GM18508 (cell line): ENCODE measurements at regions not wholly inside any gene's neighbourhood (a gene's known extent, or its start where the extent isn't known, plus 50 kb on each side); places are given as distances from the start of the nearest gene placed in this dataset.

Source experiments
- ATAC-seq: cut with Tn5 transposase; IDR thresholded peaks from one replicate; pipeline ENCODE4 v1.9.1; 2021; ENCODE audit warnings: moderate number of reproducible peaks; ENCODE audit not compliant: insufficient read depth, unreplicated experiment

DNA sequence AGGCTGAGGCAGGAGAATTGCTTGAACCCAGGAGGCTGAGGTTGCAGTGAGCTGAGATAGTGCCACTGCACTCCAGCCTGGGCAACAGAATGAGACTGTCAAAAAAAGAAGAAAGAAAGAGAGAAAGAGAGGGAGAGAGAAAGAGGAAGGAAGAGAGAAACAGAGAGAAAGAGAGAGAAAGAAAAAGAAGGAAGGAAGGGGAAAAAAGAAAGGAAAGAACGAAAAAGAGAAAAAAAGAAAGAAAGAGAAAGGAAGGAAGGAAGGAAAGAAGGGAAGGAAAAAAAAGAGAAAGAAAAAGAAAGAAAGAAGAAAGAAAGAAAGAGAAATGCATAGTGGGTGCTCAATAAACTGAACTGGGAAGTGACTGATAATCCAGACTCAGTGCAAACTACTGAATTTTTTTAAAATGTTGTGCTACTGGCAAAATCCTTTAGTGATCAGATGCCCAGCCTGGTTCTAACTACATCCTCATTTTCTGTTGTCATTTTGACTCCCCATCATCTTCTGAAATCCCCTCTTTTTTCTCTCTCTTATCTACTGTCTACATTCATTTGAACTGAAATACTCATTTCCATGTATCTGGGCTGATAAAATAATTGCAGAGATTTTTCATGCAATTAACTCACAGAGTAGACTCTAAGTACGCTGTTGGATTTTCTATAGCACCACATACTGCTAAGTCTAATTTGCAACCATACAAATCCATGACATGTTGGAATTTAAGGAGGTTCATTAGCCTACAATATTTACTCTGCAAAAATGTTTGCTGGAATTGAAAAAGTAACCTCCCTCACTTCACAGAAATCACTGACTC lies 85.3 kb upstream of the HIVEP1 start:
- ATAC-seq, result no peak

DNA sequence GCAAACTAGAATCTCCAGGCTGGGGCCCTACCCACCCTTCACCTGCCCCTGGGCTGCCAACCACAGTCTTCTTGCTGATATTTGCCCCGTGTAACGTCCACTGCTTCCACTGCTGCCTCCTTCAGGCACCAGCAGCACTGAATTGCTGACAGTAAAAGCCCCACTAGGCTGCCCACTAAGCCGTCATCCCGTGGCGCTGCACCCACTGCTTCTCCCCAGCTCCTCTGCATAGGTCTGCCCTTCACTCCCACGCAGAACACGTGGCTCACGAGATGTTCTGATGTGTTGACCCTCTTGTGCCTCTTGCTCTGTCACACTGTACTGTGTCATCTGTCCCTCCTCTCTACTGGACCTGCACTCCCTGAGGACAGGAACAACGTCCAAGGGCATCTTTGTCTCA lies 86.3 kb upstream of the HIVEP1 start:
- no peak for ATAC-seq

DNA sequence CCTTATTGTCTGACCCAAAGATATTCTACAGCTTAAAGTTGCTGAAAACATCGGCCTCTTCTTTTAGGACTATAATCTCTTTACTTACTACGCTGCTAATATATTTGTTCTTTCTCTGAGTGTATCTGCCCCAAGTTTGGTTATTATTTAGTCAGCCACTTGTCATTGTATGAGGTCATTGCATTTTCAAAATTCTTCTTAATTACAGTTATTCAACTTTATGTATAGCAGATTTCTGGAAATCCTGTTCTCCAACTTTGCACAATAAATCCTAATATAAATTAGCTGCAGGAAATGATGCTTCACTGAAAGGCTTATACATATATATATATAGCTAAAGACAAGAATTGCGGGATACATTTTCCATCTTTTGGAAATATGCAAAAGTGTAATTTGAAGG lies 88.5 kb upstream of the HIVEP1 start:
- ATAC-seq, result no peak

DNA sequence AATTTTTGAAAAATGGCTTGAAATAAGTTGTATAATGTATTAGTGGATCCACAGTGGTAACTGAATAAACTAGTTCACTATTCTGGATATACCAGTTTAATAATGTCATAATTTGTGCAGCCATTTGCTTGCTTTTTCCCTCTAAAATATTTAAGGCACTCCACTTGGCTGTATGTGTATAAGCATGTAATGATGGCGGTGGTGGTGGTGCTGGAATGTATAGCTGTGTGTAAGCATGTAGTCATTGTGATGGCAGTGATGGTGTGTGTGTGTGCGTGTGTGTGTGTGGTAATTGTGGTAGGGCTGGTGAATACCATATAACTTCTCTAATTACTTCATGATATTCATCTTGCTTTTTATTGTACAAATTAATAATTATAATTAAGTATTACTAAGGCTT lies 89.2 kb upstream of the HIVEP1 start:
- ATAC-seq, result no peak

DNA sequence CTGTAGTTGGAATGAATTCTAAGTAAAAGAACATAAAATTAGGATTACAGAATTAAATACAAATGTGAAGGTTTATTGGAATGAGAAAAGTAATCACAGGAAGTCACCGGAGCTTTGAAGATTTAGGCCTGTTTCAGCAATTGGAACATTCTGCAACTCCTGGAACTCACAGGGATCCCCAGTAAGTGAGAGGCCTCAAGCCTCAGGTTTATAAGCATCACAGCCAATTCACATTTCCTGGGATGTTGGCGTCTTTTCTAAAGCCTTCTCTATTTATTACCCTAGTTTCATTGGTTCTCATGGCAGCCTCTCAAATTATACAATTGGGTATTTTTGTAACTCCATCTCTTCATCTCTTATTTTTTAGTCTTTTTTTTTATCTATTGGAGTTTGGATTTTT lies 90.4 kb upstream of the HIVEP1 start:
- ATAC-seq, result no peak

DNA sequence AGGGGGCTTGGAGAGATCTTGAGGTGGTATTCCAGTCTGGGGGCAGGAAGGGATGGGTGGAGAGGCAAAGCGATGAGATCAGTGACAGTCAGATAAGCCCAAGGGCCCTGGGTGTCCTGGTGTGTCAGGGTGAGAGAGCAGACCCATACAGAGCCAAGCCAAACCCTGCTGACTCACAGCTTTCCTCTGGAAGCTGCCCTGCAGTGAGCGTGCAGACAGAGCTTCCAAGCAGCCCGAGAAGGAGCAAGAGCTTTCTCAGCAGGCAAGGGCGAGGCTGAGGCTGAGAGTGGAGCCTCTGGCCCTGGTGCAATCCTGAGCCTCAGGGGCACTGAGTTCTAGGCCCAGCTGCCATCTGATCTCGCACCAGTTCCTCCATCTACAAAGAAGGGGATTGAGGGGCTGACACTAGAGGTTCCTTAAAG lies 91.1 kb upstream of the HIVEP1 start:
- ATAC-seq, result no peak

DNA sequence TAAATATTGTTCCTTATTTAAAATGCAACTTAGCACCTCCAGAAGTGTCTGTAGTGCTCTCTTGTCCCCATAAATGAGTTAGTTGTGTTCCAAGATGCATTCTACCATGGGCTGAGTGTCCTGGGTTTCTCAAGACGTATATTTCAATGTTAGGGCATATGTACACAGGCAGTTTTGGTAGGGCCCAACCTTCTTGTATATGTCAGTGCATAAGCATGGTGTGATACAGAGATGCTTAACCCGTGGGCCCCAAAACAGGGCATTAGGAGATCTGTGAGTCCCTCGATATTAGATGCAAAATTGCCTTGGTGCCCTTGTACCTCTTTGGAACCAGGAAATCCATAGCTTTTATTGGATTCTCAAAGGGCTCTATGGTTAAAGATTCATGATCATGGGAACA lies 91.5 kb upstream of the HIVEP1 start:
- ATAC-seq, result no peak

DNA sequence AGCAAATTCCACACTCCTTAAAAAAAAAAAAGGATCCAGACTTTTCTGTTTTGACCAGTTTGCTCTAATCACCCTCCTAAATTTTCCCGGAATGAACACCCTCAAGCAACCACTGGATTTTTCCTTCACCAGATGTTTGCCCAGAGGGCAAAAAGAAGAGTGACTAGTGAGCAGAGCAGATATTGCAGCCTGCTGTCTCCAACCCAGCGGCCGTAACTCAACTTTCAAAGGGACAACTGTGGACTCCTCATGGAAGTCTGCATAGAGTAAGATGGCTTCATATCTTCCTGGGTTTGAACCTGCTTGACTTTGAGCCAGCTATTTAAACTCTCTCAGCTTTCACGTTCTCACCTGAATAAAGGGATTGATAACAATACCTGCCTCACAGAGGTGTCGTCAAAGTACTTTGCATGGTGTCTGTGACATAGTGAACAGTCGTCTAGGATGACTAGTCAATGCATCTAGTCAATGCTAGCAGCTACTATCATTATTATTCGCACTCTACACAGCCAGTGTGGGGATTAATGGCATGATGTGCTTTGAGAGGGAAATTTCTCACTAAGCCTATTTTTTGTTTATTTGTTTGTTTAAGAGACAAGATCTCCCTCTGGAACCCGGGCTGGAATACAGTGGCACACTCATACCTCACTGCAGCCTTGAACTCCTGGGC lies 92.2 kb upstream of the HIVEP1 start:
- ATAC-seq, result no peak

DNA sequence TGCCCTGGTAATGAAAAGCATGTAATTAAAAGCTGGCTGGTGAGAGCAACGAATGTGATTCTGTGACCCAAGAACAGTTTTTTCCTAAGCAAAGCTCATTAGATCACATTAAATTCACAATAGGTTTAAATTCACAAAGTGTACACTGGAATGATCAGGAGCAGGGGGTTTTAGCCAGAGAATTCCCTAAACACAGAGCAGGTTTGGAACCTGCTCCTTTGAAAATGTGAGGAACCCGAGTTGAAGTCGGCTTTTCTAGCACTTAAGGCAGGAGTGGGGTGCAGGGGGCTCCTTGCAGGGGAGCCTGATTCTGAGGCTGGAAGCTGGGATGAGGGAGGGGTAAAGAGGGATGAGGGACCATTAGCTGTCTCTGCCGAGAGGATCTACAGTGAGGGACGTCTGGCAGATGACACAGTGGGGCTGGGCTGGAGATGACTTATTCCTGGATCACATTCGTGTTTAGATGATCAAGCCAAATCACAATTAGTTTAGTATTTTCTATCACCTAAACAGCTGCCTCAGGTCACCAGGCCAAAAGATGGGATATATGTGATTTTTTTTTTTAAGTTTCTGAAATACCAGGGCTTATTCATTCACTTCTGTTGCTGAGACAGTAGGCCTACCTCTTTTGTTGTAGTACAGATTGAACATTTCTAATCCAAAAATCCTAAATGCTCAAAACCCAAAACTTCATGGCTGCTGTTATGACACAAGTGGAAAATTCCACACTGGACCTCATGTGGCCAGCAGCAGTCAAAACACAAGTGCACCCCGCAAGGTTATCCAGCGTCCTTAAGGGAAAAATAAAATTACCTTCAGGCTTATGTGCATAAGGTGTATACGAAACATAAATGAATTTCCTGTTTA lies 93.1 kb upstream of the HIVEP1 start:
- ATAC-seq, result no peak

DNA sequence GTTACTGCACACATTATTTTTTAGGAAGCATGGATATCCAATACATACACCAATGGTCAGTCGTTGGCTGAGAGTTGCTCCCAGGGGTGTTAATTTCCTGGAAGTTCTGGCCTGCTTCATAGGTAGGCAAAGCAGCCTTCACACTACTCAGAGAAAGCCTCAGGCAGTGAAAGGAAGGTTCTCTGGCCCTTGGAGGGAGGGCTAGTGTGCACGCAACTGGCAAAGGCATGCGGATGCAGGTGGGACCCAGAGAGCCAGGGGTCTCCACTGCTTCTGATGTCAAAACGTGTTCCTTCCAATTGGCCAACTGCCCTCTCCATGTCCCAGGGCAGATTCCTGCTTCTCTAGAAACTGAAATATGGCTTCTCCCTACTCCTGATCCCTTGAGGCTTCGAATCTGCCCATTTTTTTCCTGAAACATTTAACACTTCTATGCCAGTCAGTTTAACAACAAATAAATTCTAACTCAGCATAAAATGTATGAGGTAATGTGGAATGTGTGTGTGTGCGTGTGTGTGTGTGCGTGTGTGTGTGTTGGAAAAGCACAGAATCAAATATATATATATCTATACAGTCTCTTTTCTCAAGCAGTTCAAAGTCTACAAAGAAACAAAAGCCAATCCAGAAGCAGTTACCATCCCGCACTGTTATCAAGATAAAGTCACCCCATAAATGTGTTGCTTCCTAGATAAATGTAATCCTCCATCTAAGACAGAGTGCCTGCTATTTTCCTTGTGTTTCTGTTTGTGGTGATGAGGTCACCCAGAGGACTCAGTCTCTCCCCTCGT lies 94.0 kb upstream of the HIVEP1 start:
- ATAC-seq, result no peak

DNA sequence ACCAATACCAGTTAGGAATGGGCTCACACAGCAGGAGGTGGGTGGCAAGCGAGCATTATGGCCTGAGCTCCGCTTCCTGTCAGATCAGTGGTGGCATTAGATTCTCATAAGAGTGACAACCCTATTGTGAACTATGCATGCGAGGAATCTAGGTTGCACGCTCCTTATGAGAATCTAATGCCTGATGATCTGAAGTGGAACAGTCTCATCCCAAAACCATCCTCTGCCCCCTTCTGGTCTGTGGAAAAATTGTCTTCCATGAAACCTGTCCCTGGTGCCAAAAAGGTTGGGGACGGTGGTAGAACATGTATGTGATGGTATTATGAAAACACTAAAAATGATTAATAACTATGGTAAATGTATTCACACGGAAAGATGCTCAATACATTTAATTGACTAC lies 99.7 kb upstream of the HIVEP1 start:
- no peak for ATAC-seq

DNA sequence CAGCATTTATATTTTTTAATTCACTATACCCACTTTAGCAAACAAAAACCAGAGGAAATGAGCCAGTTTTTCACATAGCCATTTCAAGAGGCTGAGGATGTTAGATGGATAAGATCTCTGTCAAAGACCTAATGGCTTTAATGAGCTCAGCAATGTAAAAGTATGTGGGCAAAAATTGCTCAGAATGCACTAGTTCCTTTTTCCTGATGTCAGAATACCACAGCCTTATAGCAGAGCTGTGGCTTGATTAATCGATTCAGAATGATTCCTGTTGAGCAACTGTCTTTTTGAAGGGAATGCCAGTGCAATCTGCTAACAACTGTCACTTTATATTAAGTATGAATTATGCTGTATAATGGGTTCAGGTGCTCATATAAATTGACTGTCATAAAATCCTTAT lies 100.6 kb upstream of the HIVEP1 start:
- ATAC-seq, result no peak

DNA sequence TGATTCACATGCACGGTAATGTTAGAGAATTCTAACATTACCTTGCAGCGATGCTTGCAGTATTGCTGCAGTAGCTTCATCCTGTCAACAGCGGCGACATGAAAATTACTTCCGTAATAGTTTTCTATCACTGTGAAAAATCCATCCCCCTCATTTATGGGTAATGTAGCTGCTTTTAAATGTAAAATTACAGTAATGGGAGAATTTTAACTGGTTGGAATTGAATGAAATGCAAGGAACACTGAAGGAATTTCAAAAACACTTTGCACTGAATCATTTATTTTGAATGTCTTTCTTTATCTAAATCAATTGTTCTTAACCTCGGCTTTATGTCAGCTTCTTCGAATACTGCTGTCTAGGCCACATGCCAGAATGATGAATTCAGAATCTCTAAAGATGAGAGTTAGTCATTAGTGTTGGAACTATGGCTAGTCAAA lies 102.4 kb upstream of the HIVEP1 start:
- no peak for ATAC-seq

DNA sequence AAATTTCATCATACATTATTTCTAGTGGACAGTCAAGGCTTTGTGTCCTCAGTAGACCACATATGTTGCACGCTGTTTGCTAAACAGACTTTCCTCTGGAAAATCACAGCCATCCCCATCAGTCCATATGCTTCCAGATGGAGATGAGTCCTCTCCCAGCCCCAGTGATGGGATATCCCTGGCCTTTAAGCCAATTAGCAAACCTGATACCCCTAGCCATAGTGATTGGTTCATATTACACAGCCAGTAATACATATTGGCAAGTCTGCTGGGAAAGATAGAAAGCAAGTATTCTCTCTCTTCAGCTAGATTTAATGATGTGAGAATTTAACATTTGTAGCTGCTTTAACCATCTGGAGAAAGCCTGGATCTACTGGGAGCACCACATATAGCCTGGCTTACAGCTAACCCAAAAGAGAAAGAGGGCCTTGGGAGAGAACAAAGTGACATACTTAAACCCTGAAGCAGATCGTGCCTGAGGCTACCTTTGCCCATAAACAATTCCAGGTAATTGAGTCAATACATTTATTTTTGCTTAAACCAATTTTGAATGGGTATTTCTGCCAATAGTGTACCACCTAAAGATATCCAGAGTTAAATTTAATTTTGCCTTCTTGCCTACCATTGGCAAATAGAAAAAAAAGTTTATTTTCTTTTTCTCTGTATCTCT lies 103.5 kb upstream of the HIVEP1 start:
- no peak for ATAC-seq

DNA sequence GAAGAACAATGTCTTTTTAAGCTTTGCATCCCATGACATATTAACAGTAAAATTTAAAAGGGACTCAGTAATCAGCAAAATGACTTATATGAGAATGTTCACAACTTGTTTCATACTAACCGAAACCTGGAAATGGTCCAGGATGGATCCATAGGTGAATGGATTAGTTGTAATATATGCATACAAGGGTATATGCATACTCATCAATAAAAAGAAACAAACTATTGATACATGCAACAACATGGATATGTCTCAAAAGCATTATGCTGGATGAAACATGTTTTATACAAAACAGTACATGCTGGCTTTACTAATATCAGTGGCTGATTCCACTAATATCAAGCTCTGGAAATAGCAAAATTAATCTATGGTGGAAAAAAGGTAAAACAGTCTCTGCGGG lies 108.5 kb upstream of the HIVEP1 start:
- no peak for ATAC-seq

DNA sequence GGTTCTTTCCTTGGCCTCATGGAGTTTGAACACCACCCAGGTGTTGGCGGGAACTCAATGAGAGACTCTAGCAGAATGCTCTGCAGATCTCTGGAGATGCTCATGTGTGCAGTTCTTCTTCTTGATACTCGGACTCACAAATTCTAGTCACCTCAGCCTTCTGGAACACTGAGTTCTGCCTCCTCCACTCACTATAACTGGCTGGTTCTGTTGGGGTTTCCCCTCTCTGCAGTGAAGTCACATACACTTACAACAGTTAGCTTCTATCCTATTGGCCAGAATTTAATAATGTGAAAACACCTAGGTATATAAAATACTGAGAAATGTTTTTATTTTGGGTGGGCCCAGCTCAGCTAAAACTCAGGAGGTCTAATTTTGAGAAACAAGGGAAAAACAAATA lies 109.6 kb upstream of the HIVEP1 start:
- no peak for ATAC-seq

DNA sequence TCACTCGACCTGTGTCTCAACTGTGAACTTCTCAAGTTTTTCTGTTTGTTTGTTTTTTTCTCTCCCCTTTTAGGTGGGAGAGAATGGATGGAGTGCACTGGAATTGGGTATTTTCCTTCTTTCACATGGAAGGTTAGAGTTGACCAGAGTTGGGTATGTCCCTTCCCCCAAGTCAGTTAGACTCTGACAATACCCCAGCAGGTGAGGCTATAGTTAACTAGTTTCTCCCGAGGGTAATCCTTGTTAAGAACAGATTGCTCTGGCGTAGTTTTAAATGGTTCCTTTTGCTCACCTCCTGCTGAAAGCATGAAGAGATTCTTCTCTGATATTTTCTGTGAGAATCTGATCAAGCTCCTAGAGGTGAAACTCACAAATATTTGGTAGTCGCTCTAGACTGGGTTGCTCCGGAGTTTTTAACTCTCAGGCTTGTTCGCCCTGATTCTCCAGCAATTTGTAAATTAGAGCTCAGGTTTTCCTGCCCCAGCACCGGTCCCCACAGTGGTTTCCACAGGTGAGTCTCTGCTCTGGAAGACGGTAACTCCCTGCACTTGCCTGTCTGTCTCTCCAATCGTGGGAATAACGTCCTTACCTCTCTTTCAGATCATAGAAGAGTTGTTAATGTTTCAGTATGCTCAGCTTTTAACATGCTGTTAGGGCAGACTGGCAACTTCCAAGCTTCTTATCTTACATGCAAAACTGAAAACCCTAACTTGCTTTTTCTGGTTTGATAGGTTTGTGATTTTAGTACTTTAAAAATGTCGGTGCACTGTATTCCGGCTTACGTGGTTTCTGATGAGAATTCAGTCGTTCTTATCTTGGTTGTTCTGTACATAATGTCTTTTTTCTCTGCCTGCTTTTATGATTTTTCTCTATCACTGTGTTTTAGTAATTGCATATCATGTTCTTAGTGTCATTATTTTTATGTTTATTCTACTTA lies 111.2 kb upstream of the HIVEP1 start:
- no peak for ATAC-seq

DNA sequence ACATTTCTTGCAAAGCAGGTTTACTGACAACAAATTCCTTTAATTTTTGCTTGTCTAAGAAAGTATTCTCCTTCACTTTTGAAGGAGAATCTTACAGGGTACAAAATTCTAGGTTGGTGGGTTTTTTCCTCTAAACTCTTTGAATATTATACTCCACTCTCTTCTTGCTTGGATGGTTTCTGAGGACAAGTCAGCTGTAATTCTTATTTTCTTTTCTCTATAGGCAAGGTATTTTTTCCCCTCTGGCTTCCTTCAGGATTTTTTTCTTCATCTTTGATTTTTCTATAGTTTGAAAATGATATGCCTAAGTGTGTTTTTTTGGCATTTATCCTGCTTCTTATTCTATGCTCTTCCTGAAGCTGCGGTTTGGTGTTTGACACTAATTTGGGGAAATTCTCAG lies 112.5 kb upstream of the HIVEP1 start:
- ATAC-seq, result no peak

DNA sequence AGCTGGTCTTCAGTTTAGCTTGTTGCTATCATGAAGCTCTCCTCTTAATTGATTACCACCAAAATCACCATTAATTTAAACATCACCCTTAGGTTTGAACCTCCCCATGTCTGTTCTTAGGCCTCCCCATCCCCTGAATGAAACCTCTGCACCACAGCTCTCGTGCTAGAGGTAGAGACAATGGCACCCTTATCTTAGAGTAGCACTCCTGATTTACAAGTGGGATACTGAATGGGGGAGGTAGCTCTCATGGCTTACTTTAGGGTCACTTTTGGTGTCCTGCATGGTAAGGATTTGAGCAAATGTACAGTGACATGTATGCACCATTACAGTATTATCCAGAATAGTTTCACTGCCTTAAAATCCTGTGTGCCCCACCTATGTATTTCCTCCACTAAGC lies 115.6 kb upstream of the ADTRP start:
- no peak for ATAC-seq
